Aorta (tissue), 5 donors: ENCODE measurements at regions not wholly inside any gene's neighbourhood (a gene's known extent, or its start where the extent isn't known, plus 50 kb on each side); places are given as distances from the start of the nearest gene placed in this dataset.

Source experiments
- ATAC-seq: fragments of 200-7000 bp; cut with Tn5 transposase; one replicate; pipeline ENCODE4 v1.9.1; 2022; ENCODE audit warnings: moderate library complexity; ENCODE audit not compliant: low FRiP score
- DNase-seq, 2 donors: peaks; one replicate each; pipeline ENCODE4 v3.0.0-alpha.2; 2020
- H3K27ac ChIP-seq, 2 donors: one replicate each; pipeline ENCODE4 v1.5.1; 2013; ENCODE audit warnings: low read length in 2 of 2, mild to moderate bottlenecking in 2 of 2, moderate library complexity in 2 of 2, control low read depth in 1 of 2, inconsistent platforms in 1 of 2, low read depth in 1 of 2
- H3K27me3 ChIP-seq, 2 donors: one replicate each; pipeline ENCODE4 v1.6.1; 2013; ENCODE audit warnings: control low read depth in 1 of 2, low read length in 1 of 2, mild to moderate bottlenecking in 1 of 2, moderate library complexity in 1 of 2; ENCODE audit not compliant: insufficient read depth in 2 of 2, control insufficient read depth in 1 of 2
- H3K36me3 ChIP-seq, 2 donors: one replicate each; pipeline ENCODE4 v1.6.1; 2013; ENCODE audit warnings: control low read depth in 1 of 2, low read length in 1 of 2, mild to moderate bottlenecking in 1 of 2; ENCODE audit not compliant: insufficient read depth in 2 of 2, control insufficient read depth in 1 of 2
- H3K4me1 ChIP-seq, 2 donors: one replicate each; pipeline ENCODE4 v1.6.1; 2013; ENCODE audit warnings: low read length in 2 of 2, control low read depth in 1 of 2, mild to moderate bottlenecking in 1 of 2, moderate library complexity in 1 of 2; ENCODE audit not compliant: insufficient read depth in 2 of 2, control insufficient read depth in 1 of 2
- H3K4me3 ChIP-seq, 2 donors: one replicate each; pipeline ENCODE4 v1.5.1; 2013; ENCODE audit warnings: low read length in 2 of 2, control low read depth in 1 of 2, mild to moderate bottlenecking in 1 of 2
- H3K9me3 ChIP-seq: one replicate; pipeline ENCODE4 v1.6.1; 2013; ENCODE audit warnings: mild to moderate bottlenecking, low read length; ENCODE audit not compliant: control insufficient read depth
- whole genome bisulfite sequencing, 2 donors: extraction: QIAGEN DNeasy Blood & Tissue Kit; methylation state at CpG; one replicate each; pipeline ENCODE4 v1.1.7; 2013; 5-methylcytosine and 5-hydroxymethylcytosine counted together
- intact Hi-C, 2 donors: fragments of 100-400 bp; cut with DNase I; formaldehyde crosslinking; loops; one replicate each; pipeline versions ENCODE4 v1.14.2 to v1.15.0; 2022
- donor health status: healthy with polysubstance abuse.
- donor health status: Bipolar disorder and iron deficiency.
- donor health status: DM: no; HTN: no; CAD: no.
- donor health status: DM: no; HTN: no; CAD: no.
- donor health status: DM: yes; HTN: yes; CAD: no.

DNA sequence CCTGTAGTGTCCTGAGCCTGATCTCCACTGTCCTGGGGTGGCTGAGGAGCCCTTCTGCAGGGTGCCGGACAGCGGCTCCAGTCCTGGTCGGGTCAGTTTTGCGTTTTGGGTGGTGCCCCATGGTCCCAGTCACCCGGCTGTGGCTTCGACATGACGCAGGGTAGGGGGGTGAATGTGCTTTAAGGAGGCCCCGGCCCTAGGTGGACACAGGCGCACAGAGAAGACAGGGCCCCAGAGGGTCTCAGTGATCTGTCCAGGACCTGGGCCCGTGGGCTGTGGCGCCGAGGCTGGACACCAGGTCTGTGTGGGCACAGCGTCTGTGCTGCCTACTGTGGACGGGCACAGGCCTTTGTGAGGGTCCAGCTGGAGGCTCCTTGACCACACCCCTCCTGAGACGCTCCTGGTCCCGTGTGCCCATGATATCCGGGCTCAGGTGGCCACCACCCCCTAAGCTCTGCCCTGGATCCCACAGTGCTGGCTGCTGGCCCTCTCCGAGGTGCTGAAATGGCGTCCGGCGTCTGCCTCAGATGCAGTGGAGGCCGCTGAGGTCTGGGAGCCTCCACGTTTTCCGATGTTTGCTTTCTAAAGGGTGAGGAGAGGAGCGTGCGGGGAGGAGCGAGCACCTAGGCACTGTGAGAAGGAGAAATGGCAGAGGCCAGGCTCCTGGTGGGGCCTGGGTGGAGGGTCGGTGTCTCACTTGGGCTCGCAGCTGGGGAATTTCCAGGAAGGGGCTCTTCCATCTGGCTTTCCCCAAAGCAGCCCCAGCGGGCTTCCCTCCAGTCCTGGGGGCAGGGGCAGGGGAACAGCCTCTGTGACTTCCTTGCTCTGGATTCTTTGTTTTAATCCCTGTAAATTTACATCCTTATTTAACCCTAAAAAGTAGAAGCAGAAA is 56.1 kb upstream of the ACSF3 start:
- no peak overlapping the region for H3K27ac ChIP-seq
- no peaks in the 10 kb centered on the region for H3K27me3 ChIP-seq
- DNase-seq, result peak; percentile 60 to 71
- no peak overlapping the region for H3K4me3 ChIP-seq
- 42 to 43% methylated on average over 29 to 30 of the region's 30 CpGs for WGBS, 2 donors
- ATAC-seq, result no peak
- intact Hi-C loops, result no loop called here
- no peaks in the 10 kb centered on the region for H3K4me1 ChIP-seq
- no peaks in the 10 kb centered on the region for H3K9me3 ChIP-seq
- H3K36me3 ChIP-seq, result no peaks in the 10 kb centered on the region

DNA sequence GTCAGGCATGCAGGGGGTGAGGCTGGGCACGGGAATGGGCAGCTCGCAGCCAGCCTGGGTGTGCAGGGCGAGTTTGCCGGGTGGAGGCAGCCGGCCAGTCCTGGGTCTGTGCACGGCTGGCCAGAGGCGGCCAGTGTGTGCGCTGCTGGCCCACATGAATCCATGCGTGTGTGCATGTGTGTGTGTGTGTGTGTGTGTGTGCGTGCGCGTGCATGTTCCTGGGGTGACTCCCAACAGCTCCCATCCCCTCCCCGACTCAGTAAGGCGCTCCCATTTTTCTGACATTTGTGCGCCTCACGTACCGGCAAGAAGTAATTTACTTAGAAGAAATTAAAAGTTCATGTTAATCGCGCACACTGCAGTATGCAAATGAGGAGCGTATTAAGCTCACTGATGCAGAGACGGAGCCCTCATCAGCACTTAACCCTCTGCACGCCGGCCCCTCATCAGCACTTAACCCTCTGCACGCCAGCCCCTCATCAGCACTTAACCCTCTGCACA is 55.4 kb upstream of the ACSF3 start:
- Histone ChIP-seq H3K4me1 (no peaks in the 10 kb centered on the region), H3K27ac (no peak overlapping the region), H3K27me3 (no peaks in the 10 kb centered on the region), H3K9me3 (no peaks in the 10 kb centered on the region), H3K4me3 (no peak overlapping the region), H3K36me3 (no peaks in the 10 kb centered on the region)
- DNase-seq, result peak; percentile 12 to 72
- intact Hi-C loops, result no loop called here
- no peak for ATAC-seq
- 53 to 64% methylated on average over 24 of the region's 24 CpGs for WGBS, 2 donors

DNA sequence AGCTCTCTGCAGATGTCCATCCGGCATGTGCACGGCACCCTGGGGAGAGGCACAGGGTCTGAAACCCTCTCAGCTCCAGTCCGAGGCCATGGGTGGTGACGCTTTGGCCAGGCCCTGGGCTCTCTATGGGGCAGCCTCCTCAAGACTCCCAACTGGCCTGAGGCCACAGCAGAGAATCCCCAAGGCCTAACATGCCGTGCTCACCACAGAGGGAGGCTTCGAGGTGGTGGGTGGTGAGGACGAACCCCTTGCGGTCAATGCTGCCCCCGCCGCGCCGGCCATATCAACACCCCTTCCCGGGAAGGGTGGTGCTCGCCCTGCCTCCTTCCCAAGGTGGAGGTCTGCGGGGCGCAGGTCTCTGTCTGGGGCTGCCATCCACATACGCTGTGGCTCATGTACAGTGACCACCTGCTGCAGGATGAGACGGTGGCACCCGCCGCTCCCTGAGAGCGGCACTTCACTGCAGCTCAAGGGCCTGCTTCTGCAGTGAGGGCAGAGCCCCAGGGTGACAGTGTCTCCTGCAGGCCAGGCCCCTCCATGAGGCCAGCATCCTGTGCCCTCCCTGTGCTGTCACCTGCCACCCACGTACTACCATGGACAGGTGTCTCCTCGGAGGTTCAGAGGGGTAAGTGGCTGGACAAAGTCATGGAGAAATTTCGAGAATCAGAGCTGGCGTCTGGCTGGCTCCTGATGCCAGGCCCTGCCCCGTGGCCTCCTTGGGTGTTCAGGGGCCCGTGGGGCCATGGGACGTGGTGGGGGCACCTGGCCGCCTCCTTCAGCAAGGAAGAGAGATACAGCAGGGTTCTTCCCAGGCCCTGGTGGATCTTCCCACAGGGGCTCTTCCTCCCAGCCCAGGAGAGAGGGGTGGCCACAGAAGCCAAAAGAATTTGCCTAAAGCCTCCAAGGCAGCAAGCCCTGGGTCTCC is 54.6 kb upstream of the ACSF3 start:
- Histone ChIP-seq H3K4me3 (no peak overlapping the region), H3K36me3 (no peaks in the 10 kb centered on the region), H3K27ac (no peak overlapping the region), H3K4me1 (no peaks in the 10 kb centered on the region), H3K27me3 (no peaks in the 10 kb centered on the region), H3K9me3 (no peaks in the 10 kb centered on the region)
- intact Hi-C loops, result no loop called here
- ATAC-seq (no peak), DNase-seq (peak; percentile 24 to 63)
- 82 to 84% methylated on average over 29 of the region's 29 CpGs for WGBS, 2 donors

DNA sequence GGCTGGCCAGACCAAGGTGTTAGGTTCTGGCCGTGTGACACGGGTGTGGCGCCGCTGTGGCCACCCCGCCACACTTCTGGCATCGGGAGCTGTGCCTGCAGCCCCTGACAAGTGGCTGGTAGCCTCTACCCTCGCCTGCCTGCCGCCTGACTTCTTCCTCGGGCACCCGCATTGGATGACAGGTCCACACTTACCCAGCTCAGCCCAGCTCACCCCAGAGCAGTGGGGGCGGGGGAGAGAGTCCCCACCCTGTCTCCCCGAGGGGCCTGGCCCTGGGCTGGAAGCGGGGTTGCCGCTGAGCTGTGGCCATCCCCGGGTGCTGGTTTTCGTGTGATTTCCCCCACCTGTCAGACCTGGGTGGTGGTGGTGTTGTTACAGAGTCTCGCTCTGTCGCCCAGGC is 53.9 kb upstream of the ACSF3 start:
- no peak overlapping the region for H3K27ac ChIP-seq
- no peaks in the 10 kb centered on the region for H3K27me3 ChIP-seq
- no peaks in the 10 kb centered on the region for H3K36me3 ChIP-seq
- WGBS, 2 donors, result 83 to 86% methylated on average over 16 to 18 of the region's 18 CpGs
- DNase-seq (peak; percentile 36 to 68), ATAC-seq (no peak)
- H3K4me1 ChIP-seq, result no peaks in the 10 kb centered on the region
- intact Hi-C loops, result no loop called here
- no peak overlapping the region for H3K4me3 ChIP-seq
- H3K9me3 ChIP-seq, result no peaks in the 10 kb centered on the region

DNA sequence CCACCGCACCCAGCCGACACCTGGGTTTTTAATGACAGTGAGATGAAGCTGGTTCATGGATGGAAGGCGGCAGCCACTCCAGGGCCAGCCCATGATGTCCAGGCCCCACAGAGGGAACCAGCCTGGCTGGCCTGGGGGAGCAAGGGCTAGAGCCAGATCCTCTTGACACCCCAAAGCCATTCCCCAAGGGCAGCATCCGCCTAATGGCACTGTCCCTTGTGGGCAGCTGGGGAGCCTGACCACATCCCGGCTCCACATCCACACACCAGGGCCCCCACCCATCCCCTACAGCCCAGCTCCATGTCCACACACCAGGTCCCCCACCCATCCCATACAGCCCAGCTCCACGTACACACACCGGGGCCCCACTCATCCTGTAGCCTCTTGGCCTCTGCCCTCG is 53.3 kb upstream of the ACSF3 start:
- intact Hi-C loops, result no loop called here
- WGBS, 2 donors, result 77 to 85% methylated on average over 8 of the region's 8 CpGs

DNA sequence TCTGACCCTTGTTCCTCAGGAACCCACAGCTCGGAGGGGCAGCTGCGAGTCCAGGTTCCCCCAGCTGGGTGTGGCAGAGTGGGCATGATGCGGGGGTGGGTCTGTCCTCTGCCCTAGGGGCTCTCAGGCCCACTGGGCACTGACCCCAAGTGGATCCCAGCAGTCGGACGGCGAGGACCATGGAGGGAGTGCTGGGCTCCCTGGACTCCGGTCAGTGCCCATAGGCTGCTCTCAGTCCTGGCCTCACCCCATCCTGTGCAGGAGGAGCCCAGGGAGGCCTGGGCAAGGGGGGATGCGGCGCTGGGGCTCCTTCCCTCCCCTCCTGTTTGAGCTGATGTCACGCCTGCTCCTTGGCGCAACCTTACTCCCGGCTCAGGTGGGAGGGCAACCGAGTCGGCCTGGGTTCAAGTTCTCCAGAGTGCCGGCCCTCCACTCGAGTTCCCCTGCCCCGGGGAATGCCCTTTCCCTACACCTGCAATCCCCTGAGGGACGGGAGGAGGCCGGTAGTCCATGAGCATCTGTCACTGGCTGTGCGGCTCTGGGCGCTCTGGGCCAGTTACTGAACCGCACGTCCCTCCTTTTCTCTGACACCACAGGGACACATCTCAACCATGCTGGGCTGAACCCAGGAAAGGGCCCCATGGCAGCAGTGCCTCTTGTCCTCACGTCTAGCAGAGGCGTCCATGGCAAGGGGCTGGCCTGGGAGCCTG is 52.6 kb upstream of the ACSF3 start:
- H3K9me3 ChIP-seq, result no peaks in the 10 kb centered on the region
- ATAC-seq, result no peak
- intact Hi-C loops, result no loop called here
- H3K27me3 ChIP-seq, result no peaks in the 10 kb centered on the region
- no peaks in the 10 kb centered on the region for H3K36me3 ChIP-seq
- 78% methylated on average over 23 to 25 of the region's 25 CpGs for WGBS, 2 donors
- H3K27ac ChIP-seq, result no peak overlapping the region
- peak; percentile 29 to 66 for DNase-seq
- H3K4me1 ChIP-seq, result no peaks in the 10 kb centered on the region
- H3K4me3 ChIP-seq, result no peak overlapping the region

More for the DNA sequence above, 53.3 kb upstream of the ACSF3 start:
- H3K27ac ChIP-seq, result no peak overlapping the region
- H3K9me3 ChIP-seq, result no peaks in the 10 kb centered on the region
- no peak for ATAC-seq
- no peaks in the 10 kb centered on the region for H3K36me3 ChIP-seq
- no peaks in the 10 kb centered on the region for H3K27me3 ChIP-seq
- no peak overlapping the region for H3K4me3 ChIP-seq
- H3K4me1 ChIP-seq, result no peaks in the 10 kb centered on the region
- DNase-seq, result peak; percentile 36 to 50

DNA sequence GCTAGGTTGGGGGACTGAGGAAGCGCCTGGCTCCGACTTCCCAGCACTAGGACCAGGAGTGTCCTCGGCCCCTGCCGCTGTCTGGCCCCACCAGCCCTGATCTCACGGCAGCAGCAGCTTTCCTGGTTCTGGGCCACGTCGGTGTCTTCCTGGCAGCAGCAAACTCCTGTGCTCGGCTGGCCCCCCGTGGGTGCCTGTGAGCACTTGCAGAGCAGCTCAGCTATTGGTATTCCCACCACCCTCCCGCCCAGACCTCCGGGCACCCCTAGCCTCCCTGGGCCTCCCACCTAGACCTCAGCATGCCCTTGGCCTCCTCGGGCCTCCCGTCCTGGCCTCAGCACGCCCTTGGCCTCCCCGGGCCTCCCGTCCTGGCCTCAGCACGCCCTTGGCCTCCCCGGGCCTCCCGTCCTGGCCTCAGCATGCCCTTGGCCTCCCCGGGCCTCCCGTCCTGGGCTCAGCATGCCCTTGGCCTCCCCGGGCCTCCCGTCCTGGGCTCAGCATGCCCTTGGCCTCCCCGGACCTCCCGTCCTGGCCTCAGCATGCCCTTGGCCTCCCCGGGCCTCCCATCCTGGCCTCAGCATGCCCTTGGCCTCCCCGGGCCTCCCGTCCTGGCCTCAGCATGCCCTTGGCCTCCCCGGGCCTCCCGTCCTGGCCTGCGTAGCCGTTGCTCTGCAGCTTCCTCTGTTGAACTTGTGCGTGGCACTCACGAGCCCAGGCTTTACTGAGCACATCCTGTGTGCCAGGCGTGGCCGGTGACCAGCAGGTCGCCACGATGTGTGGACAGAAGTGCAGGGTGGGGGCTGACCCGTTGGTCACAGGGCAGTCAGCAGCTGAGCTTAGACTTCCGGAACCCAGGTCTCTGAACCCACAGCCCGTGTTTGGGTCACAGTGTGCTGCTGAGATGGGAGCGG is 51.8 kb upstream of the ACSF3 start:
- intact Hi-C loops, result no loop called here
- H3K4me1 ChIP-seq, result no peaks in the 10 kb centered on the region
- ATAC-seq (no peak), DNase-seq (peak; percentile 36 to 63)
- no peak overlapping the region for H3K4me3 ChIP-seq
- no peaks in the 10 kb centered on the region for H3K9me3 ChIP-seq
- no peaks in the 10 kb centered on the region for H3K36me3 ChIP-seq
- H3K27ac ChIP-seq, result no peak overlapping the region
- 83% methylated on average over 39 to 42 of the region's 42 CpGs for WGBS, 2 donors
- H3K27me3 ChIP-seq, result no peaks in the 10 kb centered on the region
